Keratinocyte (primary cell): ENCODE measurements at regions not wholly inside any gene's neighbourhood (a gene's known extent, or its start where the extent isn't known, plus 50 kb on each side); places are given as distances from the start of the nearest gene placed in this dataset.

ENCODE experiments used
- DNase-seq: peaks from one replicate; pipeline ENCODE4 v3.0.0-alpha.2; 2011; ENCODE audit warnings: low read depth, missing footprints, low spot score
- FAIRE-seq: peaks from 2 replicates; lab custom pipeline; 2011; peaks lifted over from hg19 to GRCh38; lab: Jason Lieb, UNC
- H2AFZ ChIP-seq: 2 replicates; pipeline ENCODE4 v1.6.0; 2012; ENCODE audit warnings: low read length, control low read depth, inconsistent platforms; ENCODE audit not compliant: control insufficient read depth
- H3K27ac ChIP-seq: 2 replicates; pipeline ENCODE4 v1.5.1; 2011; ENCODE audit warnings: low read length; ENCODE audit not compliant: control insufficient read depth, insufficient read depth
- H3K27me3 ChIP-seq: 3 replicates; pipeline ENCODE4 v1.6.0; 2011; ENCODE audit warnings: low read length; ENCODE audit not compliant: control insufficient read depth, insufficient read depth; ENCODE audit errors: extremely low read depth
- H3K36me3 ChIP-seq, 2 experiments: 2 replicates in 1 of 2; 3 replicates in 1 of 2; pipeline ENCODE4 v1.5.1; 2011; ENCODE audit warnings: low read length in 2 of 2, mild to moderate bottlenecking in 1 of 2; ENCODE audit not compliant: control insufficient read depth in 2 of 2, insufficient read depth in 2 of 2; ENCODE audit errors: extremely low read depth in 1 of 2
- H3K4me1 ChIP-seq: 3 replicates; pipeline ENCODE4 v1.5.1; 2011; ENCODE audit warnings: low read length; ENCODE audit not compliant: control insufficient read depth, insufficient read depth; ENCODE audit errors: extremely low read depth
- H3K4me2 ChIP-seq: 3 replicates; pipeline ENCODE4 v1.6.0; 2011; ENCODE audit warnings: low read depth, low read length; ENCODE audit not compliant: control insufficient read depth, insufficient read depth; ENCODE audit errors: extremely low read depth
- H3K4me3 ChIP-seq, 3 experiments: fragments of 200-600 bp in 1 of 3; sonication (generic) in 1 of 3; 2 replicates in 2 of 3; 3 replicates in 1 of 3; pipeline ENCODE4 v1.5.1; 2011 to 2016; ENCODE audit warnings: low read length in 3 of 3, mild to moderate bottlenecking in 3 of 3, control low read depth in 2 of 3, inconsistent platforms in 1 of 3, low read depth in 1 of 3, mixed read lengths in 1 of 3, mixed run types in 1 of 3, moderate library complexity in 1 of 3; ENCODE audit not compliant: control insufficient read depth in 2 of 3, insufficient read depth in 2 of 3; ENCODE audit errors: extremely low read depth in 1 of 3
- H3K79me2 ChIP-seq: 2 replicates; pipeline ENCODE4 v1.6.0; 2012; ENCODE audit warnings: low read length; ENCODE audit not compliant: control insufficient read depth, insufficient read depth
- H3K9ac ChIP-seq: 3 replicates; pipeline ENCODE4 v1.6.0; 2011; ENCODE audit warnings: low read length; ENCODE audit not compliant: control insufficient read depth, insufficient read depth; ENCODE audit errors: extremely low read depth
- H3K9me1 ChIP-seq: 3 replicates; pipeline ENCODE4 v1.6.0; 2011; ENCODE audit warnings: low read length; ENCODE audit not compliant: control insufficient read depth, insufficient read depth; ENCODE audit errors: extremely low read depth
- H3K9me3 ChIP-seq: 2 replicates; pipeline ENCODE4 v1.5.1; 2012; ENCODE audit warnings: low read depth, low read length; ENCODE audit not compliant: control insufficient read depth
- H4K20me1 ChIP-seq: 3 replicates; pipeline ENCODE4 v1.6.0; 2011; ENCODE audit warnings: low read length; ENCODE audit not compliant: control insufficient read depth, insufficient read depth; ENCODE audit errors: extremely low read depth
- EZH2 ChIP-seq: IDR thresholded peaks from one replicate; pipeline ENCODE4 v1.6.1; 2012; ENCODE audit warnings: inconsistent platforms, mild to moderate bottlenecking, low read length, moderate library complexity
- dilution Hi-C: fragments of 300-500 bp; cut with MboI; formaldehyde crosslinking; loops from one replicate; pipeline ENCODE4 v1.7.0; 2020; ENCODE audit warnings: low sequenced_read_pairs; ENCODE audit not compliant: extremely low pct_ligation_motif_present
- TF ChIP-seq, protein P1 (sequence below), 3 experiments: IDR thresholded peaks in 1 of 3; conservative IDR thresholded peaks in 1 of 3; optimal IDR thresholded peaks in 1 of 3; 2 replicates in 2 of 3; 3 replicates in 1 of 3; pipeline versions ENCODE3 to v1.5.1; 2011; ENCODE audit warnings: low read length in 3 of 3, mild to moderate bottlenecking in 3 of 3, moderate library complexity in 2 of 3, control low read depth in 1 of 3, inconsistent platforms in 1 of 3; ENCODE audit not compliant: insufficient read depth in 2 of 3; ENCODE audit errors: extremely low read depth in 1 of 3

GRCh38 chr11:15747671-15748070 is 608.7 kb downstream of the SOX6 start:
- Histone ChIP-seq H2AFZ (no peak overlapping the region), H4K20me1 (no peaks in the 10 kb centered on the region), H3K9ac (no peak overlapping the region), H3K4me2 (no peak overlapping the region), H3K36me3 (no peaks in the 10 kb centered on the region), H3K27me3 (no peaks in the 10 kb centered on the region), H3K9me1 (no peaks in the 10 kb centered on the region), H3K27ac (no peak overlapping the region), H3K4me1 (no peaks in the 10 kb centered on the region), H3K4me3 (no peak overlapping the region), H3K79me2 (no peaks in the 10 kb centered on the region), H3K9me3 (no peaks in the 10 kb centered on the region)
- DNase-seq = no peak
- TF ChIP-seq EZH2 = no peak
- TF ChIP-seq, protein P1, sequence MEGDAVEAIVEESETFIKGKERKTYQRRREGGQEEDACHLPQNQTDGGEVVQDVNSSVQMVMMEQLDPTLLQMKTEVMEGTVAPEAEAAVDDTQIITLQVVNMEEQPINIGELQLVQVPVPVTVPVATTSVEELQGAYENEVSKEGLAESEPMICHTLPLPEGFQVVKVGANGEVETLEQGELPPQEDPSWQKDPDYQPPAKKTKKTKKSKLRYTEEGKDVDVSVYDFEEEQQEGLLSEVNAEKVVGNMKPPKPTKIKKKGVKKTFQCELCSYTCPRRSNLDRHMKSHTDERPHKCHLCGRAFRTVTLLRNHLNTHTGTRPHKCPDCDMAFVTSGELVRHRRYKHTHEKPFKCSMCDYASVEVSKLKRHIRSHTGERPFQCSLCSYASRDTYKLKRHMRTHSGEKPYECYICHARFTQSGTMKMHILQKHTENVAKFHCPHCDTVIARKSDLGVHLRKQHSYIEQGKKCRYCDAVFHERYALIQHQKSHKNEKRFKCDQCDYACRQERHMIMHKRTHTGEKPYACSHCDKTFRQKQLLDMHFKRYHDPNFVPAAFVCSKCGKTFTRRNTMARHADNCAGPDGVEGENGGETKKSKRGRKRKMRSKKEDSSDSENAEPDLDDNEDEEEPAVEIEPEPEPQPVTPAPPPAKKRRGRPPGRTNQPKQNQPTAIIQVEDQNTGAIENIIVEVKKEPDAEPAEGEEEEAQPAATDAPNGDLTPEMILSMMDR (optimal IDR thresholded peaks at IDR 0.05 in 1 of 3, IDR thresholded peaks at IDR 0.05 in 1 of 3, conservative IDR thresholded peaks at IDR 0.05 in 1 of 3; ENCODE audit: extremely low read depth in 1 of 3, insufficient read depth in 2 of 3, low read length in 3 of 3) = no peak
- FAIRE-seq = no peak
- dilution Hi-C loops = no loop called here

- Histone ChIP-seq H3K27me3 (no peaks in the 10 kb centered on the region), H3K4me2 (no peak overlapping the region), H4K20me1 (no peaks in the 10 kb centered on the region), H3K4me3 (no peak overlapping the region), H3K9me3 (no peaks in the 10 kb centered on the region), H3K27ac (no peak overlapping the region), H3K36me3 (no peaks in the 10 kb centered on the region), H2AFZ (no peak overlapping the region), H3K79me2 (no peaks in the 10 kb centered on the region), H3K9ac (no peak overlapping the region), H3K9me1 (no peaks in the 10 kb centered on the region), H3K4me1 (no peaks in the 10 kb centered on the region)
- TF ChIP-seq EZH2 = no peak
- TF ChIP-seq, protein P1 (optimal IDR thresholded peaks at IDR 0.05 in 1 of 3, IDR thresholded peaks at IDR 0.05 in 1 of 3, conservative IDR thresholded peaks at IDR 0.05 in 1 of 3; ENCODE audit: extremely low read depth in 1 of 3, insufficient read depth in 2 of 3, low read length in 3 of 3) = no peak
- DNase-seq (no peak), FAIRE-seq (no peak)
- dilution Hi-C loops = no loop called here
These were observed 608.2 kb downstream of the SOX6 start for GRCh38 chr11:15748132-15748531.
